GM18858 (cell line): ENCODE measurements at regions not wholly inside any gene's neighbourhood (a gene's known extent, or its start where the extent isn't known, plus 50 kb on each side); places are given as distances from the start of the nearest gene placed in this dataset.

ENCODE experiments used
- ATAC-seq: cut with Tn5 transposase; IDR thresholded peaks from one replicate; pipeline ENCODE4 v1.9.1; 2021; ENCODE audit not compliant: unreplicated experiment

- ATAC-seq: no peak
Observed at GRCh38 chr14:71716041-71716772, 216.0 kb upstream of the RGS6 start.

- no peak for ATAC-seq
Observed at GRCh38 chr14:71720978-71721624, 211.1 kb upstream of the RGS6 start.

GRCh38 chr14:71721791-71722190, 210.4 kb upstream of the RGS6 start:
- ATAC-seq: no peak

GRCh38 chr14:71722885-71723284, 209.3 kb upstream of the RGS6 start:
- ATAC-seq: no peak

GRCh38 chr14:71725922-71726579, 206.2 kb upstream of the RGS6 start:
- no peak for ATAC-seq

GRCh38 chr14:71726580-71727021, 205.6 kb upstream of the RGS6 start:
- ATAC-seq: no peak

GRCh38 chr14:71728386-71728785, 203.8 kb upstream of the RGS6 start:
- ATAC-seq: no peak

GRCh38 chr14:71729596-71729995, 202.6 kb upstream of the RGS6 start:
- no peak for ATAC-seq

GRCh38 chr14:71730471-71730870, 201.8 kb upstream of the RGS6 start:
- no peak for ATAC-seq

- ATAC-seq: no peak
Observed at GRCh38 chr14:71731096-71731495, 201.1 kb upstream of the RGS6 start.

GRCh38 chr14:71733210-71733883, 198.9 kb upstream of the RGS6 start:
- no peak for ATAC-seq

GRCh38 chr14:71734076-71734475, 198.2 kb upstream of the RGS6 start:
- no peak for ATAC-seq

- ATAC-seq: no peak
Observed at GRCh38 chr14:71734885-71735284, 197.3 kb upstream of the RGS6 start.

- ATAC-seq: no peak
Observed at GRCh38 chr14:71737760-71738159, 194.5 kb upstream of the RGS6 start.

- no peak for ATAC-seq
Observed at GRCh38 chr14:71739273-71739990, 192.8 kb upstream of the RGS6 start.

GRCh38 chr14:71741241-71741640, 191.0 kb upstream of the RGS6 start:
- no peak for ATAC-seq

- ATAC-seq: no peak
Observed at GRCh38 chr14:71742485-71742884, 189.7 kb upstream of the RGS6 start.

GRCh38 chr14:71745072-71745471, 187.2 kb upstream of the RGS6 start:
- no peak for ATAC-seq

- no peak for ATAC-seq
Observed at GRCh38 chr14:71748196-71748595, 184.0 kb upstream of the RGS6 start.

GRCh38 chr14:71749613-71750238, 182.5 kb upstream of the RGS6 start:
- ATAC-seq: no peak
